ENCODE measurements at regions not wholly inside any gene's neighbourhood (a gene's known extent, or its start where the extent isn't known, plus 50 kb on each side); places are given as distances from the start of the nearest gene placed in this dataset.
A peak's percentile ranks its signal among the peaks of the same experiment; 100 is the strongest.

- no peak for DNase-seq
- H3K27ac Mint-ChIP-seq: no peak overlapping the region
- peaks cover 3% of the 10 kb centered on the region for H3K27me3 Mint-ChIP-seq
- intact Hi-C loops (cut with DNase I, micrococcal nuclease): no loop called here
- H3K4me3 Mint-ChIP-seq: no peak overlapping the region
- H3K36me3 Mint-ChIP-seq (ENCODE audit: low read depth): no peaks in the 10 kb centered on the region
- peaks cover 31% of the 10 kb centered on the region for H3K4me1 Mint-ChIP-seq
- no peak for ATAC-seq
- no peaks in the 10 kb centered on the region for H3K9me3 Mint-ChIP-seq (ENCODE audit: low read depth)
- CTCF ChIA-PET: interaction anchor here (0.7 to 1.9 kb wide), 3 partner anchors 17 to 106 kb away, joined by 3 to 5 read pairs (median 3); no protein-coding TSS in a partner anchor
- POLR2A ChIA-PET: no interaction called here
Observed at GRCh38 chr4:3364634-3365314, 72.0 kb downstream of the RGS12 start.

- H3K4me1 Mint-ChIP-seq: peaks cover 34% of the 10 kb centered on the region
- POLR2A ChIA-PET: no interaction called here
- CTCF ChIA-PET: interaction anchor here (1.0 to 1.9 kb wide), 2 partner anchors 18 to 19 kb away, joined by 3 to 5 read pairs; no protein-coding TSS in a partner anchor
- DNase-seq (no peak), ATAC-seq (no peak)
- H3K4me3 Mint-ChIP-seq: no peak overlapping the region
- no peaks in the 10 kb centered on the region for H3K9me3 Mint-ChIP-seq (ENCODE audit: low read depth)
- no peak overlapping the region for H3K27ac Mint-ChIP-seq
- intact Hi-C loops (cut with DNase I, micrococcal nuclease): no loop called here
- H3K36me3 Mint-ChIP-seq (ENCODE audit: low read depth): no peaks in the 10 kb centered on the region
- H3K27me3 Mint-ChIP-seq: peaks cover 7% of the 10 kb centered on the region
Observed at GRCh38 chr4:3365326-3365725, 72.5 kb downstream of the RGS12 start.

GRCh38 chr4:3365871-3366842 is 73.3 kb downstream of the RGS12 start:
- peaks cover 38% of the 10 kb centered on the region for H3K4me1 Mint-ChIP-seq
- CTCF ChIA-PET: interaction anchor here (1.0 to 1.9 kb wide), 2 partner anchors 11 to 20 kb away, joined by 3 to 5 read pairs; no protein-coding TSS in a partner anchor
- ATAC-seq (no peak), DNase-seq (no peak)
- H3K36me3 Mint-ChIP-seq (ENCODE audit: low read depth): no peaks in the 10 kb centered on the region
- no peak overlapping the region for H3K4me3 Mint-ChIP-seq
- no peaks in the 10 kb centered on the region for H3K9me3 Mint-ChIP-seq (ENCODE audit: low read depth)
- peaks cover 9% of the 10 kb centered on the region for H3K27me3 Mint-ChIP-seq
- H3K27ac Mint-ChIP-seq: no peak overlapping the region
- intact Hi-C loops (cut with DNase I, micrococcal nuclease): no loop called here
- POLR2A ChIA-PET: no interaction called here

GRCh38 chr4:3366893-3367775 is 74.3 kb downstream of the RGS12 start:
- no peak for DNase-seq
- H3K27ac Mint-ChIP-seq: no peak overlapping the region
- H3K4me1 Mint-ChIP-seq: peaks cover 45% of the 10 kb centered on the region
- no peaks in the 10 kb centered on the region for H3K36me3 Mint-ChIP-seq (ENCODE audit: low read depth)
- no peak overlapping the region for H3K4me3 Mint-ChIP-seq
- H3K27me3 Mint-ChIP-seq: peaks cover 15% of the 10 kb centered on the region
- CTCF ChIA-PET: interaction anchor here (1.0 kb wide), 1 partner anchor 12 kb away, joined by 3 read pairs; no protein-coding TSS in a partner anchor
- intact Hi-C loops (cut with DNase I, micrococcal nuclease): no loop called here
- H3K9me3 Mint-ChIP-seq (ENCODE audit: low read depth): no peaks in the 10 kb centered on the region
- POLR2A ChIA-PET: no interaction called here
- ATAC-seq: no peak

- intact Hi-C loops (cut with DNase I, micrococcal nuclease): no loop called here
- Mint-ChIP-seq H3K27me3 (peaks cover 18% of the 10 kb centered on the region), H3K4me1 (peaks cover 47% of the 10 kb centered on the region), H3K4me3 (no peak overlapping the region), H3K27ac (no peak overlapping the region), H3K9me3 (ENCODE audit: low read depth) (no peaks in the 10 kb centered on the region), H3K36me3 (ENCODE audit: low read depth) (no peaks in the 10 kb centered on the region)
- POLR2A ChIA-PET: no interaction called here
- CTCF ChIA-PET: no interaction called here
- DNase-seq (no peak), ATAC-seq (no peak)
Observed at GRCh38 chr4:3367866-3368265, 73.9 kb upstream of the HGFAC start.

- DNase-seq (no peak), ATAC-seq (no peak)
- Mint-ChIP-seq H3K4me3 (no peak overlapping the region), H3K36me3 (ENCODE audit: low read depth) (no peaks in the 10 kb centered on the region), H3K27me3 (peaks cover 19% of the 10 kb centered on the region), H3K27ac (no peak overlapping the region), H3K9me3 (ENCODE audit: low read depth) (no peaks in the 10 kb centered on the region), H3K4me1 (peaks cover 47% of the 10 kb centered on the region)
- ChIA-PET POLR2A (no interaction called here), CTCF (interaction anchor here (2.6 kb wide), 1 partner anchor 22 kb away, joined by 11 read pairs; no protein-coding TSS in a partner anchor)
- intact Hi-C loops (cut with DNase I, micrococcal nuclease): no loop called here
Observed at GRCh38 chr4:3368334-3368733, 73.4 kb upstream of the HGFAC start.

- H3K27me3 Mint-ChIP-seq: peaks cover 19% of the 10 kb centered on the region
- H3K27ac Mint-ChIP-seq: peak overlapping the region; percentile 17
- ATAC-seq: peak; percentile 20
- ChIA-PET POLR2A (no interaction called here), CTCF (interaction anchor here (0.8 to 2.6 kb wide), 4 partner anchors 14 to 106 kb away, joined by 3 to 11 read pairs (median 6); no protein-coding TSS in a partner anchor)
- H3K36me3 Mint-ChIP-seq (ENCODE audit: low read depth): no peaks in the 10 kb centered on the region
- no peaks in the 10 kb centered on the region for H3K9me3 Mint-ChIP-seq (ENCODE audit: low read depth)
- intact Hi-C loops (cut with DNase I, micrococcal nuclease): no loop called here
- peak overlapping the region; percentile 59 for H3K4me3 Mint-ChIP-seq
- DNase-seq: peak; percentile 30
- H3K4me1 Mint-ChIP-seq: peaks cover 52% of the 10 kb centered on the region
Observed at GRCh38 chr4:3368841-3369760, 72.7 kb upstream of the HGFAC start.

GRCh38 chr4:3369781-3370674 is 71.7 kb upstream of the HGFAC start:
- H3K36me3 Mint-ChIP-seq (ENCODE audit: low read depth): no peaks in the 10 kb centered on the region
- POLR2A ChIA-PET: interaction anchor here (0.6 to 0.8 kb wide), 2 partner anchors 290 to 636 kb away, joined by 3 read pairs; no protein-coding TSS in a partner anchor

GRCh38 chr4:3371033-3372001 is 70.5 kb upstream of the HGFAC start:
- intact Hi-C loops (cut with DNase I, micrococcal nuclease): no loop called here
- DNase-seq (no peak), ATAC-seq (no peak)
- no peak overlapping the region for H3K4me3 Mint-ChIP-seq
- H3K4me1 Mint-ChIP-seq: peaks cover 52% of the 10 kb centered on the region
- H3K36me3 Mint-ChIP-seq (ENCODE audit: low read depth): no peaks in the 10 kb centered on the region
- CTCF ChIA-PET: interaction anchor here (0.8 to 2.6 kb wide), 5 partner anchors 17 to 172 kb away, joined by 3 to 11 read pairs (median 4); no protein-coding TSS in a partner anchor
- POLR2A ChIA-PET: interaction anchor here (0.6 kb wide), 1 partner anchor 48 kb away, joined by 3 read pairs; no protein-coding TSS in a partner anchor
- H3K27ac Mint-ChIP-seq: no peak overlapping the region
- H3K9me3 Mint-ChIP-seq (ENCODE audit: low read depth): no peaks in the 10 kb centered on the region
- peaks cover 22% of the 10 kb centered on the region for H3K27me3 Mint-ChIP-seq

More at GRCh38 chr4:3369781-3370674, 71.7 kb upstream of the HGFAC start:
- CTCF ChIA-PET: interaction anchor here (0.5 to 2.6 kb wide), 7 partner anchors 15 to 1065 kb away, joined by 3 to 11 read pairs (median 4); no protein-coding TSS in a partner anchor
- DNase-seq (peak; percentile 64), ATAC-seq (peak; percentile 70)
- Mint-ChIP-seq H3K4me3 (peak overlapping the region; percentile 59), H3K27me3 (peaks cover 22% of the 10 kb centered on the region), H3K4me1 (peaks cover 52% of the 10 kb centered on the region), H3K27ac (peak overlapping the region; percentile 17), H3K9me3 (ENCODE audit: low read depth) (no peaks in the 10 kb centered on the region)
- intact Hi-C loops (cut with DNase I, micrococcal nuclease): no loop called here

Data from activated CD4-positive, alpha-beta T cell treated with anti-CD3 and anti-CD28 coated beads for 36 hours (primary cell).